ENCODE measurements at regions not wholly inside any gene's neighbourhood (a gene's known extent, or its start where the extent isn't known, plus 50 kb on each side); places are given as distances from the start of the nearest gene placed in this dataset.

- DNase-seq = no peak
Measured at GRCh38 chr7:110607050-110607857, 483.7 kb upstream of the LRRN3 start.

GRCh38 chr7:110609336-110609735 is 481.6 kb upstream of the LRRN3 start:
- no peak for DNase-seq

GRCh38 chr7:110612680-110613079 is 478.2 kb upstream of the LRRN3 start:
- no peak for DNase-seq
